ENCODE measurements at regions not wholly inside any gene's neighbourhood (a gene's known extent, or its start where the extent isn't known, plus 50 kb on each side); places are given as distances from the start of the nearest gene placed in this dataset.

DNA sequence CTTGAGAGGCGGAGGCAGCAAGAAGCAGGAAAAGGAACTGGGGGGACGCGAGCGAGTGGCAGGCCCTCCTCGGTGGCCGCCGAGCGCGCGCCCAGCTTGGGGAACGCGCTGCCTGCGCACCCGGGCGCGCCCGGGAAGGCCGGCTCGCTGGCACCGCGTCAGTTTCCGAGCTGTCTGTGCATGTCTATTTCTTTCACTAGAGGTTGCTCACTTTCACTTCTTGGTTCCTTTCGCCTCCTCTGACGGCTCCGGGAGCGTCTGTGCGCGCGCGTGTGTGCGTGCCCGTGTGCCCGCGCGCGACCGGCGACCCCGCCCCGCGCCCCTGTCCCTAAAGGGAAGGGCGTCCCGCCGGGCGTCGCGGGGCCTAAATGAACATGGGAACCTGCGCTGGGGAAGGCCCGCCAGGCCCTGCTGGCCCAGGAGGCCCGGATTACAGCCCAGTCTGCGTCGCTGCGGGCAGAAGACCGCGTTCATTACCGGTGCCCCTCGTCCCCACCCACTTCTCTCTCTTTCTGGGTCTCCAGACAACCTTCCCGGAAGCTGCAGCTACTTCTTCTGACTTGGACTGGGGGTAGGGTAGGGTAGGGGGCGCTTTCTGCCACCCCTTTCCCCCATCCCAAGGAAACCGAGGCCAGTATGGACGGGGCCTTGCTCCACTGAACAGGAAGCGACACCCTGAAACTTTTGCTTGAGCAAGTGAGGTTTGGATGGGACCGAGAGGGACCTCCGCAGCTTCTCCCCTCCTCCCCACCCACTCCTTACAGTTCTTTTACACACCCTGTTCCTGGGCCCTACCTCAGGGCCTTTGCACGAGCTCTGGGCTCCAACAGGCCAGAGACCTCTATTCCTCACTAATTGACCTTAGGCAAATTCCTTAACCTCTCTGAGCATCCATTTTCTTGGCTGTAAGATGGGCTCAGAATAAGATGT is 205.8 kb upstream of the IER5L start:
- DNase-seq (ENCODE audit: low spot score) = peak; percentile 75

DNA sequence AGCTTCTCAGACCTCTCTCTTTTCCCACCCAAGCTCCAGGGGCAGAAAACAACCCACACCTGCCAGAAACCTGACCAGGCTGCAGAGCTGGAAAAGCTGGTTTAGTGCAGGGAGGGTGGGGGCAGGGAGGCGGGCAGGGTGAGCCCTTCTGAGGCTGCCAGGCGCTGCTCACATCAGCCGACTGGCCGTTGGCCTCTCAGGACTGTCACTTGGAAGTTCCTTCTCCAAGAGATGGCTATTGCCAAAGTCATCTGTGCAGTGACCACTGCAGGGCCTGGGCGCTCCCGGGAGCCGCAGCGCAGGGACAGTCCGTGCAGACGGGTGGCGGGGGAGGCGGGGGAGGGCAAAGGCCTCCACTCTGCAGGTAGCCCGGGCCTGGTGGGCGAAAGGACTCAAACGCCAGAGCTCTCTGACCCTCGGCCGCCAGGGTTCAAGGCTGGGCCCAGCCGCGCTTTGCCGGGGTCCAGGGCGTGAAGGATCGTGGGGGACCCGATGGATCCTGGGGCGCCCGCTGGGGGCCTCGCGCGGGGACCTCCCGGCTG is 205.0 kb upstream of the IER5L start:
- DNase-seq (ENCODE audit: low spot score) = no peak

DNA sequence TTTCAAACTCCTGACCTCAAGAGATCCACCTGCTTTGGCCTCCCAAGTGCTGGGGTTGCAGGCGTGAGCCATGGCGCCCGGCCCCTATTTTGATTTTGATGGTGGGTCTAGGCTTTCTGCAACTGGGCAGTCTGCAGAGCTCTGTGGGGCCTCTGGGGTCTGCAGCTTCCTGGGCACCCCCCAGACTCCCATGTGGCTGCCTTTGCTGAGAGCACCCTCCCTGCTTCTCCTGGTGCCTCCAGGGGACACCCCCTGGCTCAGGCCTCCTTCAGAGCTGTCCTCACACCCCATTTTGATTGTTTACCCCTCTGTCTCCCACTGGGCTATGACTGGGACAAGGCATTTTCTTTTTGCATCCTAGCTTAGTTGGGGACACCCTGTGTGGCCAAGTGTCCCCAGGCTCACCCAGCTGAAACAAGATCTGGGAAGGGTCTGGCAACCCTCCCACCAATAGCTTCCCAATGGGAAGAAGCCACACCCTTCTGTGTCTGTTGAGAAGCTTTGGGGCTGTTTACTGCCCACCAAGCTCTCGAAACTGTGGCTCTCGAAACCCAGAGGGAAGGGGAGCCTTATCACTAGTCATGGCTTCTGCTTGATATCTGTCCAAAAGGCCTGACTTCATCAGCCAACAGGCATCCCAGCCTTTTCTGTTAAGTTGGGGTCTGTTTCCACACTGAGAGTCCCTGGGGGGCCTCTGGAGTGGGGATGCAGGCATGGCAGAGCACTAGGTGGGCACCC is 204.4 kb upstream of the IER5L start:
- DNase-seq (ENCODE audit: low spot score) = no peak

DNA sequence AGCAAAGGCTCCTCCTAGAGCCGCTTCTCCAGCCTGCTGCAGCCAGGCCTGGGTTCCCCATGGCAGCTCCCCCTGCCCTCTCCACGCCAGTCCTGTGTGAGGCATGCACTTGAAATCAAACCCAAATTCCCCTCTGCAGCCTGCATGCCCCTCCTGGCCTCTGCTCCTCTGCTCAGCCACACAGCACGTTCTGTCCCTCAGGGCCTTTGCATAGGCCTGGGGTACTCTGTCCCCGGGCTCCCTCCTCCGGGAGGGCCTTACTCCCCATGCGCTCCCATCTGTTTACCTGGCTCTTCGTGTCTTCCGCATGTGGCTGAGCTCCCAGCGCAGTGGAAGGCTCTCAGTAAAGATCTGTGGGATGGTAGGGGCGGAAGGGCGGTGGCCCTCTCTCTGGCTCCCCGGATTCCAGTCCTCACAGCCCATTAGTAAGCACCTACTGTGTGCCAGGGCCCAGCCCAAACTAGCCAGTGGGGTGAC is 203.5 kb upstream of the IER5L start:
- no peak for DNase-seq (ENCODE audit: low spot score)

DNA sequence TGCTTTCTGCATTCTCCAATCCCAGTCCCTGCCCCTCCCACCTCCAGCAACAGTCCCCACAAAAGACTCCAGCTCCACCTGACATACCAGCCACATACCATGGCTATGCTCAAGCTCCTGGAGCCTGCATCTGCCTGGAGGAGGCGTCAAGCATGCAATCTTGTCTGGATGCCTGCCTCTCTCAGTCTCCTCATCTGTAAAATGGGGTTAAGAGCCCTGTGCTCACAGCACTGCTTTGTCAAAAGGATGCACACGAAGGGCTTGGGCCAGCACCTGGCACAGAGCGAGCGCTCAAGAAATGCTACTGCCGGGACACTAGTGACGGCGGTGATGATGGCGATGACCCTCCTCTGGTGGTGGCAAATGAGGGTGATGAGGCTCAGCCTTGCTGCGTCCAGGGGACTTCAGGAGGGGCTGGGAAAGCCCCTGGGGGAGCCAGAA is 202.9 kb upstream of the IER5L start:
- no peak for DNase-seq (ENCODE audit: low spot score)

DNA sequence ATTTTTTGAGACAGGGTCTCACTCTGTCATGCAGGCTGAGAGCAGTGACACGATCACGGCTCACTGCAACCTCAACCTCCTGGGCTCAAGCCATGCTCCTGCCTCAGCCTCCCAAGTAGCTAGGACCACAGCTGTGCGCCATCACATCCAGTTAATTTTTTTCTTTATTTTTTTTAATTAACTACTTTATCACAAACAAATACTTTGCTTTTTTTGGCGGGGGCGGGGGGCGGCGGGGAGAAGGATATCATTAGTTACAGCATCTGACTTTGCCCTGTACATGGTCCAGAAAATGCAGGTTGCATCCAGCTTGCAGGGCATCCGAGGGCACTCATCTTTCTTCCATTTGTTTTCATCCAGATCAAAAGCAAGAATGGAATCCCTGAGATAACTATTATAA is 201.8 kb upstream of the IER5L start:
- DNase-seq (ENCODE audit: low spot score) = no peak

DNA sequence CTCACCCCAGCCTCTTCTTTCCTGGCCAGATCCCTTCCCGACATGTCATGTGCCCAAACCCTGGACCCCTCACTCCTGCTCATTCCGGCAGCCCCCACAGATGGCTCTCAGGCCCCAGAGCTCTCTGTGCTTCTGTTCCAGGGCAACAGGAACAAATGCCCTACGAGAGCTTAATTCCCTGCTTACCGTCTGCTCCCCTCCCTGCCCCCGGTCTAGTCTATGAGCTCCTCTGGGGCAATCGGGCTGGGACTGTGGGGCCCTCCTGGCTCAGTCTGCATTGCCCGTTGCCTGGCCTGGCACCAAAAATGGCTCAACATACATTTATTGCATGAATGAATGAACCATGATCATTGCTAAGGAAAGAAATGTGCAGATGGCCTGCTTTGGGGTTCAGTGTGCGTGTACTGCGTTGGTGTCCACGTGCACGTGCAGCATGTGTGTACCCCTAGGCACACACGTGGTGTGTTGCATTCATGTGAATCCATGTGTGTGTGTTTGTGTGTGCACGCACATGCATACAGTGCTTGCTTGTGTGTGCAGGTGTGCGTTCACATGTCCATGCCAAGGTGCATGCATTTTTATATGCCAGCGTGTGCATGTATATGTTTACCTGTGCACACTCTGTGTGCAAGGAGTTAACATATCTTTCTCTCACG is 201.2 kb upstream of the IER5L start:
- no peak for DNase-seq (ENCODE audit: low spot score)

DNA sequence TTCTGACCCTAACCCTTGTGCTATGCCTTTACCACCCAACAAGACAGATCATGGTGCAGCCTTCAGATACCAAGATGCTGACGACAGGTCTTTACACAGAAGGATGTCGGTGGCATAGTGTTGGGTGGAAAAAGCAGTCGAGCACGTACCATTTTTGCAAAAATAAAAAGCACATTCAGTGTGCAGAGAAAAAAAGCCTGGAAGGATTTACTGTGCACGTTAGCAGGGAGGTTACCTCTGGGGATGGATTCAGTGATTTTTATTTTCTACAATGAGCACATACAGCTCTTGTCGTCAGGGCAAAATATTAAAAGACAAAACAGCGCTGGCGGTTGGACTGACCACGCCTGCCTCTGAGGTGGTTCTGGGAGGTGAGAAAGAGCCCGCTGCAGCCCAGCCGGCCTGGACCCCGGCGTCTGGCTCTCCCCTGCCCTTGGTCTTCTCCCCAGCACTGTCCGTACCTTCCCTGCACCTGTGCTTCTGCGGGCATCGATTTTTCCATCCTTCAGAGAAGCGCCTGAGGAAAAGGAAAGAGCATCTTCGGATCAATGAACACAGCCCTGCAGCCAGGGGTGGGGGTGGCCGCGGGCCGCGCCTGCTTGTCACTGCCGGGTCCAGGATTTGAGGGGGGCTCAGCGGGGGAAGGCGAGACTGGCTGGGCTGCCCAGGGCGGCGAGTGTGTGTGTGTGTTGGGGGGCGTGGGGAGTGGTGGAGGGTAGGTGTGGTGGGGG is 200.0 kb upstream of the IER5L start:
- DNase-seq (ENCODE audit: low spot score) = no peak

DNA sequence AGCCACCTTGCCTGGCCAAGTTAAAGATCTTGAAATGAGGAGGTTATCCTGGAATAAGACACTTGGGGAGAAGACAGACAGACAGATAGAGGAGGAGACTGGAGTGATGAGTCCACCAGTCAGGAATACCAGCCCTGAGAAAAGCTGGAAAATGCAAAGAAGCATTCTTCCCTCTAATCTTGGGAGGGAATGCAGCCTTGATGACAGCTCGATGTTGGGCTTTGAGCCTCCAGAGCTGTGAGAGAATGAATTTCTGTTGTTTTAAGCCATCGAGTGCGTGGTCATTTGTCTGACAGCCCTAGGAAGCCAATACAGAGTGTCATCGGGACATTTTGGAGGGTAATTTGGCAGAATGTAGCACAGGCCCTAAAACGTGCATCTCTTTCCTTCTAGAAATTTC is 199.1 kb upstream of the IER5L start:
- no peak for DNase-seq (ENCODE audit: low spot score)

DNA sequence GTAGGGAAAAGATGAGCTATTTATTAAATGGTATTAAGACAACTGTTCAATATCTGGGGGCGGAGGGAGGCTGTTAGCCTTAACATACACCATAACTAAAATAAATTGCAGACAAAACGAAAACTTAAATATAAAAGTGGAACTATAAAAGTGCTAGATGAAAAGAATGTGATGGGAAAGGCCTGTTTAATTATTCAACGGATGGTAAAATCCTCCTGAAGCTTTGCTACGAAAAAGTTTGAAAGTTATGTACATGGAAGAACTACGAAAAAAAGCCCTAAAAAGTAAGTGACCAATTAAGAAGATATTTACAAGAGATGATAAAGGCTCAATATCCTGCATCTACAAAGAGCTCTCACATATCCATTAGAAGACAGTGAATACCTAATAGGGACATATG is 197.8 kb upstream of the IER5L start:
- no peak for DNase-seq (ENCODE audit: low spot score)

DNA sequence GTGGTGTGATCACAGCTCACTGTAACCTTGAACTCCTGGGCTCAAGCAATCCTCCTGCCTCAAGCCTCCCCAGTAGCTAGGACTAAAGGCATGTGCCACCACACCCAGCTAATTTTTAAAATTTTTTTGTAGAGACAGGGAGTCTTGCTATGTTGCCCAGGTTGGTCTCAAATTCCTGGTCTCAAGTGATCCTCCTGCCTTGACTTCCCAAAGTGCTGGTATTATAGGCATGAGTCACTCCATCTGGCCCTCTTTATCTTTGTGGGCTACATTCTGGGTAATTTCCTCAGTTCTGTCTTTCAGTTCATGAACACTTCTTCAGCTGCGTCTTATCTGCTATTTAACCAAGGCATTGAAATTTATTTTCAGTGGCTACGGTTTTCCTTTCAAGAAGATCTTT is 196.6 kb upstream of the IER5L start:
- no peak for DNase-seq (ENCODE audit: low spot score)

DNA sequence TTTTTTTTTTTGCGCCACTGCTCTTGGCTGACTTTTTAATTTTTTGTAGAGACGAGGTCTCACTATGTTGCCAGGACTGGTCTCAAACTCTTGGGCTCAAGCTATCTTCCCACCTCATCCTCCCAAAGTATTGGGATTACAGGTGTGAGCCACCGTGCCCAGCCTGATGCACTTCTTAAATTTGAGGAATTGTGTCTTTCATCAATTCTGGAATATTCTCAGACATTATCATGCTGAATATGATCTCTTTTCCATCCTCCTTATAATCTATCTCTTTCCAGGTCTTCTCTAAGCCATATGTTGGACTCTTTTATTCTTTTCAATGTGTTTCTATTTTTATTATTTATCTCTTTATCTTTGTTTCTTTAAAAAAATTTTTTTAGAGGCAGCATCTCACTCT is 196.2 kb upstream of the IER5L start:
- DNase-seq (ENCODE audit: low spot score) = no peak

DNA sequence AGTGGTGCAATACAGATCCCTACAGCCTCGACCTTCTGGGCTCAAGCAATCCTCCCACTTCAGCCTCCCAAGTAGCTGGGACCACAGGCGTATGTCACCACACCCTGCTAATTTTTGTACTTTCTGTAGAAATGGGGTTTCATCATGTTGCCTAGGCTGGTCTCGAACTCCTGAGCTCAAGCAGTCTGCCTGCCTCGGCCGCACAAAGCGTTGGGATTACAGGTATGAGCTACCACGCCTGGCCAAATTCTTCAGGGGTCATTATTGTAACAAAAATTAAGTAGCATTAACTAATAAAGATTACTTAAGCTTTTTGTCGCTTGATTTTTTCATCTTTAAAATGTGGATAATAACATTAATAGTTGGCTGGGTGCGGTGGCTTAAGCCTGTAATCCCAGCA is 195.3 kb upstream of the IER5L start:
- no peak for DNase-seq (ENCODE audit: low spot score)

DNA sequence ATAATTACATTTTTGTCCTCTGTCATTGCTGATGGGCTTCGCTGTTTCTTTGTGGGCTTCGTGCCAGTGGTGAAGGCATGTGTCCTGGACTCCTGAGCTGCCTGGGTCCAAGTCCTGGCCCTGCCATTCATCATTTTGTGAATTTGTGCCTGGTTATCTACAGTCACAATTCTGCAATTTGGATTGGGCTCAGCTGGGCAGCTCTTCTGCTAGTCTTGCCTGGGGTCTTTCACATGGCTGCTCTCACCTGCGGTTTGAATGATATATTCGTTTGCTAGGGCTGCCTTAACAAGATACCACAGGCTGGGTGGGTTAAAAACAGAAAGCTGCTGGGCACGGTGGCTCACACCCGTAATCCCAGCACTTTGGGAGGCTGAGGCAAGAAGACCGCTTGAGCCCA is 192.7 kb upstream of the IER5L start:
- DNase-seq (ENCODE audit: low spot score) = no peak

DNA sequence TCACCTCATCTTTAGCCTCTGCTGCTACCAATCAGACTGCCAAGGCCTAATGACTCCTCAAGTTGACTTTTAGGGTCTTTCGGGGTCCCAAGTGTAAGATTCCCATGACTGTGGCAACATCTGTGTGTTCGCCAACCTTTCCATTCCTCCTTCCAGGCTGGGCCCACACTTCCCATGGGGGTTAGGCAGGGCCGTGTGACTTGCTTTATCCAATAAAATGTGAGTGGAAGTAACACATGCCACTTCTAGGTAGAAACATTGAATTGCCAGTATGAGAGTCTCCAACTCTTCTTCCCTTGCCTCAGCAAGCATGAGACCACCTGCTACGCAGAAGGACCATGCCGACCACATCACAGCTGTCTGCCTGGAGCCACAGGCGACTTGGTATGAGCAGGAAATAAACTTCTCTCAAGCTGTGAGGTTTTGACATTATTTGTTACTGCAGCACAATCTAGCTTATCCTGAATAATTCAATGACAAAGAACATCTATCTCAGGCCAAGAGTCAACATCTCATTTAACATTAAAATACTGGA is 190.4 kb upstream of the IER5L start:
- no peak for DNase-seq (ENCODE audit: low spot score)

DNA sequence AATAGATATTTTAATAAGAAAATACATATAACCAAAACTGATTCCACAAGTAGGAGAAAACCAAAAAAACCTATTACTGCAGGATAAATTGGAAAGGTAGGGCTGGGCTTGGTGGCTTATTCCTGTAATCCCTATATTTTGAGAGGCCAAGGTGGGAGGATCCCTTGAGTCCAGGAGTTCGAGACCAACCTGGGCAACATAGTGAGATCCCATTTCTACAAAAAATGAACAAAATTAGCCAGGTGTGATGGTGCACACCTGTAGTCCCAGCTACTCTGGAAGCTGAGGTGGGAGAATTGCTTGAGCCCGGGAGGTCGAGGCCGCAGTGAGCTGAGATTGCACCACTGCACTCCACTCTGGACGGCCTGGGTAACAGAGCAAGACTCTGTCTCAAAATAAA is 189.2 kb upstream of the IER5L start:
- no peak for DNase-seq (ENCODE audit: low spot score)

DNA sequence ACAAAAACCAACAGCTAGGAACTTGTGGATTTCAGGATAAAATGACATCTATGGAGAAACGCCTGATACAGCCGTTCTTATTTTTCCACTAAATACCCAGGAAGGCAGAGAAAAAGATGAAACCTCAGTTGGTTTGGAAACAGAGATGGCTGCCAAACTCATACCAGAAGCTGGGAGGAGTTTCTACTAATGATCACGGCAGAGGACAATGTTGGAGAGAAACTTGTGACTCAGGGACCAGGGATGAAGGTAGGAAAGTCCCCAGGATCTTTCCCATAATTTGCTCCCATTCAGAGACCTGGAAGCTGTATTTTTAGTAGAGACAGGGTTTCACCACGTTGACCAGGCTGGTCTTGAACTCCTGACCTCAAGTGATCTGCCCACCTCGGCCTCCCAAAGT is 187.1 kb upstream of the IER5L start:
- no peak for DNase-seq (ENCODE audit: low spot score)

DNA sequence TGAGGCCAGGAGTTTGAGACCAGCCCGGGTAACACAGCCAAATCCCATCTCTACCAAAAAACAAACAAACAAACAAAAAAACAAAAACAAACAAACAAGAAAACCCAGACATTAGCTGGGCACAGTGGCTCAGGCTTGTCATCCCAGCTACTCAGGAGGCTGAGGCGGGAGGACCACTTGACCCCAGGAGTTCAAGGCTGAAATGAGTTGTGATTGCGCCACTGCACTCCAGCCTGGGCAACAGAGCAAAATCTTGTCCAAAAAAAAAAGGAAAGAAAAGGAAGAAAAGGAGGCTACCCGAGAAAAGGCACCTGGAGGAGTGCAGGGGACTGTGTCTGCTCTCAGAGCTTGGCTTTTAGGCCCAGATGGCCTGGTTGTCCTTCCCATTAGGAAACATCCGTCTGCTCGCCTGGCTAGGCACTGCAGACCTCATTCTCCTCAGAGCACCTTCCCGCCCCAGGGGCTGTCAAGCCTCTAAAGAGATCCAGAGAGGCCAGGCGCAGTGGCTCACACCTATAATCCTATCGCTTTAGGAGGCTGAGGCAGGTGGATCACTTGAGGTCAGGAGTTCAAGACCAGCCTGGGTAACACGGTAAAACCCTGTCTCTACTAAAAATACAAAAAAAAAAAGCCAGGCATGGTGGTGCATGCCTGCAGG is 185.3 kb upstream of the IER5L start:
- no peak for DNase-seq (ENCODE audit: low spot score)

DNA sequence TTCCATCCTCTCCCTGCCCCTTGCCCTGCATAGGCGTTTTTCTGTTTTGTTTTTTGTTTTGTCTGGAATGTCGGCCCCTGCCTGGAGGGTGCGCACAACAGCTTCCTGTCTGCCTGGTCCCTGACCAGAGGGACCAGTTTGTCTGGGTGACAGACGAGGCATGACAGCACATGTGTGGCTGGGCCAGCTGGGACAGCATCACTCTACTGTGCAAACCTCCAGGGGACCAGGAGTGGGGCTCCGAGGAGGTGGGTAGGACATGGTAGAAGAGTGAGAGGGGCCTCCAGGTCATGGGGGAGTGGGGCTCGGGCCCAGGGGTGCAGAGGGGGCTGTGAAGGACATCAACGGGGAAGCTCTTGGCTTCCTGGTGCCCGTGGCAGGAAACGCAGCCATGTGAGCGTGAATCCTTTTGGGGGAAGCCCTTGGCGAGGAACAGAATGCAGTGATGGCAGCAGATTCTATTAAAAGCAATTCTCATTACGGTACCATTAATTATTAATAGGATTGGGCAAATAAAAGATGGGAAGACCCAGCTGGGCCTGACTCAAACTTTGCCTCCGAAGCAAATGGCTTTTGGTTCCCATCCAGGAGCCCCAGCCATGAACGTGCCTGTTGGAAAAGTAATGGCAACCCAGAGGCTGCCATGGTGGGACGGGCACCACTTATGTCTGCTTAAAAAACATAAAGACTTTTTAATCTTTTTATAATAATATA is 184.4 kb upstream of the IER5L start:
- no peak for DNase-seq (ENCODE audit: low spot score)

DNA sequence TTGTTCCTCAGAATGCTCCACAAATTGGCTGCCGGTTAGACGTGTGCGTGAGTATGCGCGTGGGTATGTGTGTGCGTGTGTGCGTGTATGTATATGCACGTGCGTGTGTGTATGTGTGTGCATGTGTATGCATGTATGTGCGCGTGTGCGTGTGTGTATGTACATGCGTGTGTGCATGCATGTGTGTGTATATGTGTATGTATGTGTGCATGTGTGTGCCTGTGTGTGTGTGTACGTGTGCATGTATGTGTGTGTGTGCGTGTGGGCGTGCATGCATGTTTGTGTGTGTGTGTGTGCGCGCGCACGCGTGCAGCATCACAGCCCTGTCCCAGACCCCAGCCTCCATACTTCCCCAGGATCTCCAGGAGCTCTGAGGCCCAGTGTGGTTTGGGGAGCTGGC is 183.1 kb upstream of the IER5L start:
- DNase-seq (ENCODE audit: low spot score) = no peak
